Smooth muscle cell of the brain vasculature (primary cell): ENCODE measurements at regions not wholly inside any gene's neighbourhood (a gene's known extent, or its start where the extent isn't known, plus 50 kb on each side); places are given as distances from the start of the nearest gene placed in this dataset.

ENCODE experiments used
- DNase-seq: peaks from one replicate; pipeline ENCODE4 v3.0.0-alpha.2; 2012; ENCODE audit warnings: low read depth, low spot score

GRCh38 chr18:78895207-78896001, 84.2 kb upstream of the SALL3 start:
- DNase-seq: no peak

DNA sequence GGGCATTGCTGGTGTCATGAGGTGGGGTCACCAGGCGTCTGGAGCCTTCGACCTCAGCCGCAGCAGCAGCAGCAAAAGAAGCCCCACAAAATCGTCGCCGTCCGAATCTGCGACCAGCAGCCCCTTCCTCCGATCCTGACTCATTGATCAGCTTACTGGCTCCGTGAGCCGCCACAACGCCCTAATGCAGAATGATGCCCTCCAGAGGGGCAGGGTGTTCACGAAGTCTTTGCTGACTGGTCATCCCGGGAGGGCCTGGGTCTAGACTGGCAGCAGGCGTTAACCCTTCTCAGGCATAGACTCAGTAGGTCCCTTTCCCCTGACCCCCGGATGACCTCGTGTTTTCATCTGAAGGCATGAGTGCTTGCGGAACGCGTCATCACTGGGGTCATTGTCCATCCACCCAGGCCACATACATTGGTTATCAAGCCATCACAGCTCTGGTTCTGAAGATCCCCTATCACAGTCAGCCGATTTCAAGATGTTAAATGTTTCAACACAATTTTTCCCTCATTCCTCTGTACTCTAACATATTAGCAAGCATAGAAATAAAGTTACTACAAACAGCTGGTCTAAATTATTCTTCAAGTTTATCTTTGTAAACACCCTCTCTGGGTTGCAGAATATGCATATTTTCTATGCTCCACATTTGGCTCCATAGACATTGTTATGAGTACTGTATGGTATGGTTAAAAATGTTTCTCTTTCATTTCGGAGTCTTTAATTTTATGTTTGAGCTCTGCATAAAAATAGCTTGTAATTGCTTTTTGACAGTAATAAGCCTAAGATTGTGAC, 83.3 kb upstream of the SALL3 start:
- no peak for DNase-seq

GRCh38 chr18:78898066-78898465, 81.6 kb upstream of the SALL3 start:
- no peak for DNase-seq

DNA sequence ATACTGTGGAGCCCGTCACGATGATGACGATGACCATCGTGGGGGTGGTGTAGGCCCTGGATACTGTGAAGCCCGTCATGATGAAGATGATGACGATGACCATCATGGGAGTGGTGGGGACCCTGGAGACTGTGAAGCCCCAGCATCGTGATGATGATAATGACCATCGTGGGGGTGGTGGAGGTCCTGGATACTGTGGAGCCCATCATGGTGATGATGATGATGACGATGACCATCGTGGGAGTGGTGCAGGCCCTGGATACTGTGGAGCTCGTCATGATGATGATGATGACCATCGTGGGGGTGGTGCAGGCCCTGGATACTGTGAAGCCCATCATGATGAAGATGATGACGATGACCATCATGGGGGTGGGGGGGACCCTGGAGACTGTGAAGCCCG, 81.0 kb upstream of the SALL3 start:
- no peak for DNase-seq

GRCh38 chr18:78899241-78899640, 80.4 kb upstream of the SALL3 start:
- DNase-seq: no peak

DNA sequence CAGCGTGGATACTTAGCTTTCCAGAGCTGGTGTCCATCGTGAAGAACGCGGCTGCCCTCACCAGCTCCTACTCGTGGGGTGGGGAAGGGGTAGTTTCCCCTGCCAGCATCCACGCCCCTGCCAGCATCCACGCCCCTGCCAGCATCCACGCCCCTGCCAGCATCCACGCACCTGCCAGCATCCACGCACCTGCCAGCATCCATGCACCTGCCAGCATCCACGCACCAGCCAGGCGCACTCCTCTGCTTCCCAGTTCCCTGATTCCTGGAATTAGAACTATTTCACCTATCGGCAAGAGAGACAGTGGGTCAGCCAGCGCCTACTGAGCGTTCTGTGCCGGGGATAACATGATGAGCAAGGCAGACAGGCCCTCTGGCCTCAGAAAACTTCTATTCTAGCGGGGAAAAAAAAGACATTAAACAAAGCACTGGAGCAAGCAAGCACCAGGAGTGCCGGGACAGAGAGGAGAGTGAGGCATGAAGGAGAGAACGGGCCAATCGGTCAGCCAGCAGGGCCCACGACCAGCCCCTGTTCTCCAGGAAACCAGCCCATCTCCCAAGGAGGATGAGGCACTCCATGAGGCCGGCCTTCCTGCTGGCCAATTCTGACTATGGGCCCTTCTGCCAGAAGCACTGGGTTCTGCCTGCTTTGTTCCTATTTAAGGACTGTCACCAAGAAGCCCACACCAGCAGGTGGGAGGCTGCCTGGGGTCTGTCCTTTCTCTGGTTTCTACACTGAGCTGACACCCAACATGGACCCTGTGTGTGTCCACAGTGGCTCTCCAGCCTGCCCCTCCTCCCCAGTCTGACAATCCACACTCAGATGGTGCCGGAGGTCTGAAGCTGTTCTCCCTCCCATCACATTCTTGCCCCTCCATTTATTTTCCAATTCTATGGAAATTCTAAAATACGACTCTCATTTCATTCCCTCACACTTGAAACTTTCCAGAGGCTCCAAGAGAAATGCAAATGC, 78.4 kb upstream of the SALL3 start:
- DNase-seq: no peak

GRCh38 chr18:78901923-78902794, 77.5 kb upstream of the SALL3 start:
- DNase-seq: no peak

- DNase-seq: no peak
Measured at GRCh38 chr18:78902795-78903435, 76.7 kb upstream of the SALL3 start.

DNA sequence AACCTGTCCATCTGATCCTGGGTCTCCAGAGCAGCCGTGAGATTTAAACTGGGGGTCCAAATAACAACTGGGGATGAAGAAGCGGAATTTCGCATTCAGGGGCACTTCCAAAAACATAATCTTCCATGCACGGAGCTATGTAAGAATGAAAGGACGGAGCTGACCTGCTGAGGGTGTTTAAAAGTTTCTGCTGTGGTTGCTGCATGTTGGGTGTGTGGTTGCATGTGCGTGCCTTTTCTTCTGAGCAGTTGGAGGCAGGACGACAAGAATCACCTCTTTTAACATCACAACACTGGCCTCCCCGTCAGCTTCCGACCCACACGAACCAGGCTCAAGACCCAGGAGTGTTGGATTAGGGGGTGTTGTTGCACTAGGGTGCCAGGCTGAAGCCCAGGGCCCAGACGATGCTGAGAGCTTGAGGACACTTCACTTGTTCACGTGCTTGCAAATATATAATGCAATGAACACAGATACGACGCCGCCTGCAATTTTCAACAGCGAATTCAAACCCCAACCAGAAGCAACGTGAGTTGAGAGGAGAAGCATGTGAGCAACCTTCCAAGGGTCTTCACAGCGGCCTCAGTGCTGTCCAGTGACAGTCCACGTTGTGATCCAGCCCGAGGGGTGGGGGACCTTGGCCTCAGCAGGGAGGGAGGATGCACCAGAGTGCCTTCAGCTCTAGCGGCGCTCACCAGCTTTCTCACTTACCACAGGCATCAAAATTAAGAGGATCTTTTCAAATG, 76.0 kb upstream of the SALL3 start:
- no peak for DNase-seq

- no peak for DNase-seq
Measured at GRCh38 chr18:78904179-78904531, 75.5 kb upstream of the SALL3 start.

DNA sequence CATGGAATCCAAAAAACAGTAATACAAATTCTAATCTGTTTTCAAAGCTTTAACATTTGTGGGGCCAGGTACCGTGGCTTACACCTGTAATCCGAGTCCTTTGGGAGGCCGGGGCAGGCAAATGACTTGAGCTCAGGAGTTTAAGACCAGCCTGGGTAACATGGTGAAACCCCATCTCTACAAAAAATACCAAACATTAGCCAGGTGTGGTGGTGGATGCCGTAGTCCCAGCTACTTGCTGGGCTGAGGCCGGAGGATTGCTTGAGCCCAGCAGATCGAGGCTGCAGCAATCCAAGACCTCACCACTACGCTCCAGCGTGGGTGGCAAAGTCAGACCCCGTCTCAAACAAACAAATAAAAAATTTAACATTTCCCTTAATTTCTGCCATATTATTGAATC, 74.3 kb upstream of the SALL3 start:
- DNase-seq: no peak

DNA sequence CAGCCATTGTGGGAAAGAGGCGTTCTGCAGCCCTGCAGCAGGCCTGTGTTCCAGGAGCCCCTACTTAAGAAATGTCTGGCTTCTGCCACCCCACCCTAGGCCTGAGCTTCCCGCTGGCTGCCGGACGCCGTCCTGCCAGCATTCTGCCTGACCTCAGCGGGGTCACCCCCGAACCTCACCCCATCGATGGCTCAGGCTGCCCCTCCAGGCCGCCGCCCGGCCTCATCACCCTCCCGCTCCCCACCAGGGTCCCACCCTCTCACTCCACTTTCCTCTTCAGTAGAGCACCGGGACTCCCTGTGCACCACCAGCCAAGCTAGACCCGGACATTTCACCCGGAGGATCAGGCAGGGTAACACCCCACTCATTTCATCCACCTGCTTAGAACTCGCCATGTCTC, 73.6 kb upstream of the SALL3 start:
- DNase-seq: no peak

- no peak for DNase-seq
Measured at GRCh38 chr18:78908462-78909260, 71.0 kb upstream of the SALL3 start.

GRCh38 chr18:78911751-78912283, 67.8 kb upstream of the SALL3 start:
- no peak for DNase-seq

DNA sequence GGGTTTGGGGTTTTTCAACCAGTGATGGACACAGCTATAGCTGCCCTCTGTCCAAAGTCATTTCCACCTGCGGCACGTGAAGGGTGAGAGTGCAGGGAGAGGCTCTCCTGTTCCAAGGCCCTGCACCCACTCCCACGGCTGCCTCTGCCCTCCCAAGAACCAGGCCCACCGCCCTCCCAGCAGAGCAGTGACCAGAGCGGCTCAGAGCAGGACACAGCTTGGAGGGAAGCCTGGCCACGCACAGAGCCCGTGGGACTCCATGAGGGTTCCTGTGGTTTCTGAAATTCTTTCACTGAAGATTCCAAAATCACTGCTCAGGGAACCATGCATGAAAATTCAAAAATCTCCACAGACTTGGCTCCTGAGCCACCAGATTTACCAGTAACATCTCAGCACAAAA, 67.3 kb upstream of the SALL3 start:
- DNase-seq: no peak

- no peak for DNase-seq
Measured at GRCh38 chr18:78912844-78913243, 66.8 kb upstream of the SALL3 start.

DNA sequence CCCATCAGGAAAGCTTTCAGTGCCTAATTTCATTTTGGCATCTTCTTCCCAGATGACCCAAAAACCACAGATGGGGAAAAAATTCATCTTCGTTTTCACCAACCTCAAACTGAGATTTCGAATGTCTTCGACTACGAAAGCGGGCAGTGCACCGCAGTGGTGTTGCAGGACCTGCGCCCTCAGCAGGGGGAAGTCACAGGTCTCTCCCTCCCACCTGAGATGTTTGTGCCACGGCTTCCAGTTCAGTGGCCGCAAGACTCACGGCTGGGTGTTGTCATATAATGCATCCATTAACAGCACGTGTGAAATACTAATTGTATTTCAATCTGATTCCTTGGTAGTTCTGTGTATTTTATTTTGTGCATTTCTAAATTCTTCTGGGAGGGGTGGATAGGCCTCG, 66.2 kb upstream of the SALL3 start:
- DNase-seq: no peak

DNA sequence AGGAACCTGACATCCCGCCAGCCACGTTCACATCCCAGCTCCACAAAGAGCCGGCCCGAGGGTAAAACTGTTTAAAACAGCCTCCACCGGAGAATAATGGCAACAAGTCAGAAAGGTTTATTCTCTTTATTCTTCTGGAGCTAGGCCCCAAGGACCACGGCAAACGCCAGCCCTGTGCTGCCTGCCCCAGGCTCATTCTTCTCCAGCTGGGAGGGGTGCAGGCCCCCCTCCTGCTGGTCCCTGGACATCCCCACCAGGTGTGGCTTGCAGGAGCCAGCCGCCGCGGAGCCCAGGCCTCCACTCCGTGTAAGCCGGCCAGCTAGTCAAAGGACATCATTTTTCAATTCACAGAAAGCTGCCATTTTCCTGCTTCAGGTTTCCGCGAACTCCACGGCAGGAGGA, 65.8 kb upstream of the SALL3 start:
- DNase-seq: no peak
